GM12864 (cell line): ENCODE measurements at regions not wholly inside any gene's neighbourhood (a gene's known extent, or its start where the extent isn't known, plus 50 kb on each side); places are given as distances from the start of the nearest gene placed in this dataset.

Experiments
- DNase-seq: peaks from one replicate; pipeline ENCODE4 v3.0.0-alpha.2; 2011; ENCODE audit warnings: low read depth
- H3K4me3 ChIP-seq: 2 replicates; pipeline ENCODE4 v1.5.1; 2011; ENCODE audit warnings: mild to moderate bottlenecking, low read depth, low read length, control low read depth
- TF ChIP-seq, protein P1 (sequence below): IDR thresholded peaks from 2 replicates; pipeline ENCODE4 v1.5.1; 2011; ENCODE audit warnings: low read depth, mild to moderate bottlenecking, moderate library complexity, low read length, control low read depth, inconsistent platforms; ENCODE audit errors: missing control alignments

DNA sequence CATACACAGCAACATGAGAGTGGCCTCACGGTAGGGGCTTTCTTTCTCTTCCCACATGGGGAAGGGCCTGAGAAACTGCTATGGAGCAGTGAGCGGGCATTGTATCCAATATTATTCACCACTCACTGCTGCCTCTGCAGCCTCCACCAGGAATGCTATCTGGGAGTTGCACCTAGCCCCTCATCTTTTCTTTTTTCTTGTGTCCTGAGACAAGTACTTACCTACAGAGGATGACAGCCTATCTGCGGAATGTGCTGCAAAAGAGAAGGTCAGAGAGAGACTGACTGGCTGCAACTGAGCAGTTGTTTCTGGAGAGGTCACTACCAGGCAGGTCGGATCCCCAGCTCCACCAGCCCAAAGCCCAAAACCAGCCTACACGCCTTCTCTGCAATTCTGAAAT is 52.1 kb upstream of the HTATIP2 start:
- TF ChIP-seq, protein P1, sequence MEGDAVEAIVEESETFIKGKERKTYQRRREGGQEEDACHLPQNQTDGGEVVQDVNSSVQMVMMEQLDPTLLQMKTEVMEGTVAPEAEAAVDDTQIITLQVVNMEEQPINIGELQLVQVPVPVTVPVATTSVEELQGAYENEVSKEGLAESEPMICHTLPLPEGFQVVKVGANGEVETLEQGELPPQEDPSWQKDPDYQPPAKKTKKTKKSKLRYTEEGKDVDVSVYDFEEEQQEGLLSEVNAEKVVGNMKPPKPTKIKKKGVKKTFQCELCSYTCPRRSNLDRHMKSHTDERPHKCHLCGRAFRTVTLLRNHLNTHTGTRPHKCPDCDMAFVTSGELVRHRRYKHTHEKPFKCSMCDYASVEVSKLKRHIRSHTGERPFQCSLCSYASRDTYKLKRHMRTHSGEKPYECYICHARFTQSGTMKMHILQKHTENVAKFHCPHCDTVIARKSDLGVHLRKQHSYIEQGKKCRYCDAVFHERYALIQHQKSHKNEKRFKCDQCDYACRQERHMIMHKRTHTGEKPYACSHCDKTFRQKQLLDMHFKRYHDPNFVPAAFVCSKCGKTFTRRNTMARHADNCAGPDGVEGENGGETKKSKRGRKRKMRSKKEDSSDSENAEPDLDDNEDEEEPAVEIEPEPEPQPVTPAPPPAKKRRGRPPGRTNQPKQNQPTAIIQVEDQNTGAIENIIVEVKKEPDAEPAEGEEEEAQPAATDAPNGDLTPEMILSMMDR = no peak
- no peak overlapping the region for H3K4me3 ChIP-seq
- DNase-seq = no peak

DNA sequence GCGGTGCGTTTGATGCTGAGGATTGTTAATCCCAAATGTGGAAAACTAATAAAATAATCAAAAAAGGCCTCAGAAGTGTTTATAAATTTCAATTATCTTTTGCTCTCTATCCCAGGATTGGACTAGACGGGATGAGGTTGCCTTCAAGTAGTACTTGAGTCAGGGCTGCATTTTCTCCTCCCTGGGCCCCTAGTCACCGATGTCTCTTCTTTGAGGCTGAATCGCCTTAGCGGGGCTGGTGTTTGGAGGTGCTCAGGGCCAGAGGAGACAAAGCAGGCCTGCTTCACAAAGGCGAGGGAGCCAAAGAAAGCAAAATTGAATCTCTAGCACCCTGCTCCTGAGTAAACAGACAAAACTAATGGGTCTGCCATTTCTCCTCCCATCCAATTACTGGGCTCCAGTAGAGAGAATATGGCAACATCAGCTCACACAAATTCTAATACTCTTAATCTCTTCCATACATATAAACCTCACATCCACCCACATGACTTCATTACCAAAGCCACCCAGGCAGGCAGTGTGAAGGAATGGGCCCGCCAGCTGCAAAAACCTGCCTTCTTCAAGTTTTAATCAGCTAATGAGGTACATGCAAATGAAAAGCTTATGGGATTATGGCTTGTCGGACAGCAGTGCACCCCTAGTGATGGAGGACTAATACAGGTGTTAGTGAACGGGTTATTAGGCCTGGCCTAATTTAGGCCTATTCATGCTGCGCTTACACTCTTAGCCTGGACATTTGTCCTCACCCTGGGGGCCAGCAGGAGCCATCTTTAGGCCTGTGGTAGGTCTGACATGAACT is 52.7 kb upstream of the HTATIP2 start:
- no peak for DNase-seq
- no peak overlapping the region for H3K4me3 ChIP-seq
- TF ChIP-seq, protein P1 = no peak

DNA sequence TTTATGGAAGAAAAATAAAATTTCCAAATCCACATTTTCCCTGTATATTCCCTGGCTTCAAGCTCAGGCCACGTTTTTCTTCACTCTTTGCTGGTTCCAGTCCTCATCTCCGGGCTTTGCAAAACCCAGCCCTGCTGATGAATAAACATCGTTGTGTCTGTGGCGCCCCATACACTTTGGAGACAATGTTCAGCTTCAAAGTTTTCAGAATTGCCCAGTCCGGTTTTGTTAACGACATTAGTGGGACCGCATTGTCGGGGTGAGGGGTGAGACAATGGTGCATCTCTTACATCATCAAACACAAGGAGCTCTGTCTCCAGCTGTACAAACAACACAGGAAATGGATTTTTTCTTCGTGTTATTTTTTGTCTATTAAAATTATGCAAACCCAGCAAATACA is 53.4 kb upstream of the HTATIP2 start:
- no peak overlapping the region for H3K4me3 ChIP-seq
- TF ChIP-seq, protein P1 = no peak
- no peak for DNase-seq

DNA sequence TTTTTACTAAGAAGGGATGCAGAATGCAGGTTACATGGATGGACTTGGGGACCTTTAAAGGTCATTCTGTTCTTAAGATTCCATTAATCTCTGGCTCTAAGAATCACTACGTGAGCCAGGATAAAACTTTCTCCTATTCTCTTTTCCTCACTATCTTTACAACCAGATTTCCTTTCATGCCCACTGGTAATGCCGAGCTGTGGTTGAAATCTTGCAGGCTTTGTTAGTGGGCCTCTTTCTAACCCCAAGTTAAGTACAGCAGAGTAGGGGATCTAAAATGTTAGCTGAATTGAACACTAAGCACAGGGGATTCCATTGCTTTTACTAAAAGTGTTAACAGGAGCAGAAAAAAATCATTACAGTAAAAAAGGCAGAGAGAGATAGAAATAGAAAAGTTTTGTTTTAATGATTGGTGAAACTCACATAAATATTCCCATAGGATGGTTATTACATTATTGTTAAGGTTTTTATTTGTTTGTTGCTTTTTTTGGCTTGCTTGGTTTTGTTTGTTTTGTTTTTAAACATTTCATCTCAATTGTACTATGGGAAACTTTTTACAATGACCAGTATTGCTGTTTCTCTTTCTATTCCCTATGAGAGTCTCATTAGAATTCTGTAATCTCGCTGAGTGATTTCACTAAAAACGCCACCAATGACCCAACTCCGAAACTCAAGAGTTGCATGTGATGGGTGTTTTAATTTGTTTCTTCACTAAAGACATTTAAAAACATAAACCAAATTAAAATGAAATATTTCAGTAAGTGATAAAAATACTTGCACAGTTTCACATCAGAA is 54.1 kb upstream of the HTATIP2 start:
- no peak for DNase-seq
- H3K4me3 ChIP-seq = no peak overlapping the region
- TF ChIP-seq, protein P1 = no peak

DNA sequence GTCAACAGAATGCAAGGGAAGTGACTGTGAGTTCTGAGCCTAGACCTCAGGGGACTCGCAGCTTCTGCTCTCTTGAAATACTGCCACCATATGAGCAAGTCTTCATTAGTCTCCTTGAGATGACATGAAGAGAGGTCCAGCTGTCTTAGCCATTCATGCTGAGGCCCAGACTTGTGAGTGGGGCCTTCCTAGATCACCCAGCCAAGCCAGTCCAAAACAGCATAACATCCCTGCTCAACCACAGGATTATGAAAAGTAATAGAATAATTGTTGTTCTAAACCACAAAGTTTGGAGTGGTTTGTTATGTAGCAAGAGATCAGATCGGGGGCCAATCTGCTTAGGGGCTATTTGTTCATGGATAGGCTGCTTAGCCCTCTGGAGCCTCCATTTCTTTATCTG is 54.9 kb upstream of the HTATIP2 start:
- TF ChIP-seq, protein P1 = no peak
- DNase-seq = no peak
- no peak overlapping the region for H3K4me3 ChIP-seq

DNA sequence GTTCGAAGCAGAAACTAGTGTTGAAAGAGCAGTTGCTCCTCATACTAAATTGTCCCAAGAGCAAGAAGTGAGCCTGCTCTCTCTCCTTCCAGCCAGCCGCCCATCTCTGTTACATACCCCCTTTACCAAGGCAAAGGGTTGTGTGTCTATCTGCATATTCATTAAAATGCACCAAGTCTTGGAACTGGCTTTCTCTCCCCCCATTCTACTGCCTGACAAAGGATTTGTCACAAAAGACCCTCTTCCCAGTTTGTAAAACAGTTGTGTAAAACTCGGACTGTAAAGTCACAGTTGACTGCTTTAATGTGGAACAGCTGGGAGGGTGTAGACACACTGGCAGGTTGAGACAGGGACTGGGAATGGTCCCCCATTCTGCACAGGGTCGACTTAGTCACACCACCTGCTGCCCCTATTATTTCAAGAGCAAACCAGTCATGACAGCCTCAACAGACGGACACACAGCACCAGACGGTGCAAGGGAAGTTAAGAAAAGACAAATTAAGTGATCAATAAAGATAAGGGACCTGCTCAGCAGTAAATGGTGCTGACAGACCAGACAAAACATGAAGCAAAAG is 60.0 kb upstream of the HTATIP2 start:
- TF ChIP-seq, protein P1 = no peak
- no peak for DNase-seq
- no peak overlapping the region for H3K4me3 ChIP-seq
